ENCODE measurements at regions not wholly inside any gene's neighbourhood (a gene's known extent, or its start where the extent isn't known, plus 50 kb on each side); places are given as distances from the start of the nearest gene placed in this dataset.
A peak's percentile ranks its signal among the peaks of the same experiment; 100 is the strongest.

GRCh38 chr1:101299141-101299540 is 62.3 kb downstream of the S1PR1 start:
- TF ChIP-seq JUN (IDR thresholded peaks at IDR 0.05; ENCODE audit: borderline replicate concordance, insufficient read depth, insufficient read length, low read depth) (no peak), CTCF (IDR thresholded peaks at IDR 0.05; ENCODE audit: extremely low read depth in 1 of 2, insufficient read depth in 1 of 2, low read depth in 1 of 2, low read length in 2 of 2) (no peak), POLR2A (IDR thresholded peaks at IDR 0.05; ENCODE audit: low read depth, low read length) (peak; percentile 10), POLR2AphosphoS5 (IDR thresholded peaks at IDR 0.05; ENCODE audit: insufficient read depth, low read depth, low read length) (no peak)
